A549 (cell line): ENCODE measurements at regions not wholly inside any gene's neighbourhood (a gene's known extent, or its start where the extent isn't known, plus 50 kb on each side); places are given as distances from the start of the nearest gene placed in this dataset.

Experiments
- ATAC-seq, 2 experiments: fragments of 200-7000 bp in 1 of 2; fragments of >200 bp in 1 of 2; cut with Nextera tagmentation in 1 of 2; cut with Tn5 transposase in 1 of 2; 3 replicates each; pipeline versions ENCODE4 v1.8.0 to v1.9.1; 2018 to 2020; ENCODE audit warnings: mild to moderate bottlenecking in 1 of 2, moderate library complexity in 1 of 2
- CTCF ChIA-PET: fragments of 300-600 bp; sonication (Branson Sonifier 250); formaldehyde crosslinking; extraction: SDS; loops from one replicate; lab custom pipeline; 2021; ENCODE audit warnings: antibody characterized with exemption, inconsistent platforms; lab: Yijun Ruan, JAX
- POLR2A ChIA-PET: fragments of 350-600 bp; formaldehyde crosslinking; extraction: SDS; loops from one replicate; lab custom pipeline; 2021; ENCODE audit warnings: antibody characterized with exemption, inconsistent platforms; lab: Yijun Ruan, JAX
- DNase-seq, 2 experiments: peaks; one replicate each; pipeline versions ENCODE4 v3.0.0 to v3.0.0-alpha.2; 2011 to 2016; ENCODE audit warnings: low read depth in 1 of 2, low spot score in 1 of 2
- FAIRE-seq: peaks from 2 replicates; lab custom pipeline; 2011; peaks lifted over from hg19 to GRCh38; lab: Jason Lieb, UNC
- H3K27ac ChIP-seq, 2 experiments: fragments of >200 bp; sonication (Bioruptor Twin); formaldehyde crosslinking; 3 replicates each; pipeline ENCODE4 v1.5.1; 2016 to 2017
- H3K4me1 ChIP-seq: fragments of >200 bp; sonication (Bioruptor Twin); formaldehyde crosslinking; 3 replicates; pipeline ENCODE4 v1.6.1; 2016
- H3K4me2 ChIP-seq: fragments of >200 bp; sonication (Bioruptor Twin); formaldehyde crosslinking; 3 replicates; pipeline ENCODE4 v1.6.1; 2016
- H3K4me3 ChIP-seq: fragments of >200 bp; sonication (Bioruptor Twin); formaldehyde crosslinking; 3 replicates; pipeline ENCODE4 v1.5.1; 2016
- H3K9me3 ChIP-seq: fragments of >200 bp; sonication (Bioruptor Twin); formaldehyde crosslinking; 3 replicates; pipeline ENCODE4 v1.6.1; 2016
- BHLHE40 ChIP-seq: IDR thresholded peaks from 2 replicates; pipeline ENCODE4 v1.6.1; 2012; ENCODE audit warnings: low read depth, low read length, inconsistent platforms
- CEBPB ChIP-seq, 2 experiments: fragments of >200 bp in 1 of 2; sonication (Bioruptor Twin) in 1 of 2; formaldehyde crosslinking in 1 of 2; IDR thresholded peaks; 2 replicates each; pipeline ENCODE4 v1.6.1; 2012 to 2016
- CHD4 ChIP-seq: fragments of 200-600 bp; sonication (generic); IDR thresholded peaks from 2 replicates; pipeline ENCODE4 v1.6.1; 2016; ENCODE audit warnings: antibody characterized with exemption, mild to moderate bottlenecking, borderline replicate concordance
- ESRRA ChIP-seq: fragments of 150-350 bp; IDR thresholded peaks from 2 replicates; pipeline ENCODE4 v1.6.1; 2014; ENCODE audit warnings: mild to moderate bottlenecking, low read length, borderline replicate concordance
- FOSB ChIP-seq: fragments of 250-450 bp; sonication (Bioruptor Pico); IDR thresholded peaks from 2 replicates; pipeline ENCODE4 v1.5.0; 2020; ENCODE audit warnings: mild to moderate bottlenecking, moderate library complexity
- FOSL2 ChIP-seq, 2 experiments: fragments of 450-650 bp in 1 of 2; fragments of >200 bp in 1 of 2; sonication (Bioruptor Twin) in 1 of 2; formaldehyde crosslinking; IDR thresholded peaks; 2 replicates each; pipeline versions ENCODE4 v1.5.0 to v1.6.1; 2016 to 2020; ENCODE audit warnings: mild to moderate bottlenecking in 1 of 2, moderate library complexity in 1 of 2
- HDAC2 ChIP-seq: fragments of 200-600 bp; sonication (generic); IDR thresholded peaks from 2 replicates; pipeline ENCODE4 v1.6.1; 2016
- HEYL ChIP-seq: fragments of 250-450 bp; sonication (Bioruptor Pico); IDR thresholded peaks from 2 replicates; pipeline ENCODE4 v1.8.0; 2021; ENCODE audit warnings: mild to moderate bottlenecking, moderate library complexity
- HOXA7 ChIP-seq: fragments of 250-450 bp; sonication (Bioruptor Pico); IDR thresholded peaks from 2 replicates; pipeline ENCODE4 v1.5.0; 2020; ENCODE audit warnings: mild to moderate bottlenecking, moderate library complexity
- HOXB13 ChIP-seq: fragments of 250-450 bp; sonication (Bioruptor Pico); IDR thresholded peaks from 2 replicates; pipeline ENCODE4 v1.5.0; 2020; ENCODE audit warnings: low read depth, mild to moderate bottlenecking, moderate library complexity
- JUNB ChIP-seq: fragments of >200 bp; sonication (Bioruptor Twin); formaldehyde crosslinking; IDR thresholded peaks from 2 replicates; pipeline ENCODE4 v1.6.1; 2016
- KDM5A ChIP-seq: fragments of 200-600 bp; sonication (generic); IDR thresholded peaks from 2 replicates; pipeline ENCODE4 v1.6.1; 2016; ENCODE audit warnings: antibody characterized with exemption, mild to moderate bottlenecking
- MAFK ChIP-seq: fragments of 450-650 bp; IDR thresholded peaks from 2 replicates; pipeline ENCODE4 v1.6.1; 2014; ENCODE audit not compliant: partially characterized antibody
- POLR2AphosphoS2 ChIP-seq: conservative IDR thresholded peaks from 2 replicates; pipeline ENCODE4 v1.6.1; 2012; ENCODE audit warnings: low read length, improper control_type of control experiment, inconsistent platforms
- RFX5 ChIP-seq: fragments of 450-650 bp; IDR thresholded peaks from 2 replicates; pipeline ENCODE4 v1.7.1; 2014; ENCODE audit warnings: antibody characterized with exemption, mild to moderate bottlenecking, moderate library complexity
- RNF2 ChIP-seq: fragments of 200-600 bp; sonication (generic); IDR thresholded peaks from 2 replicates; pipeline ENCODE4 v1.6.1; 2016; ENCODE audit warnings: low read depth, mild to moderate bottlenecking, antibody characterized with exemption, moderate library complexity, borderline replicate concordance
- SMC3 ChIP-seq: fragments of >200 bp; sonication (Bioruptor Twin); formaldehyde crosslinking; IDR thresholded peaks from 3 replicates; pipeline ENCODE4 v1.6.1; 2018; ENCODE audit warnings: inconsistent platforms
- SREBF2 ChIP-seq: fragments of 450-650 bp; IDR thresholded peaks from 2 replicates; pipeline ENCODE4 v1.6.1; 2014; ENCODE audit warnings: mild to moderate bottlenecking, moderate library complexity
- TFCP2L1 ChIP-seq: fragments of 250-450 bp; sonication (Bioruptor Pico); IDR thresholded peaks from 2 replicates; pipeline ENCODE4 v1.5.0; 2021; ENCODE audit warnings: mild to moderate bottlenecking
- TP53 ChIP-seq: fragments of 250-450 bp; sonication (Bioruptor Pico); IDR thresholded peaks from 2 replicates; pipeline ENCODE4 v1.5.0; 2021; ENCODE audit warnings: mild to moderate bottlenecking, moderate library complexity
- ZC3H11A ChIP-seq: fragments of 450-650 bp; IDR thresholded peaks from 2 replicates; pipeline ENCODE4 v1.6.1; 2014; ENCODE audit warnings: antibody characterized with exemption, mild to moderate bottlenecking
- ZNF302 ChIP-seq: fragments of 250-450 bp; sonication (Bioruptor Pico); IDR thresholded peaks from 2 replicates; pipeline ENCODE4 v1.9.0; 2021; ENCODE audit warnings: inconsistent platforms, mild to moderate bottlenecking, moderate library complexity
- WGBS: methylation state at CpG from one replicate; pipeline ENCODE4 v1.1.6; 2017; ENCODE audit errors: missing lambda C conversion rate; 5-methylcytosine and 5-hydroxymethylcytosine counted together
- TF ChIP-seq, protein P1 (sequence below): fragments of 250-450 bp; sonication (Bioruptor Pico); IDR thresholded peaks from 2 replicates; pipeline ENCODE4 v1.5.0; 2020; ENCODE audit warnings: low read depth, mild to moderate bottlenecking, moderate library complexity
- TF ChIP-seq, protein P2 (sequence below): fragments of 150-350 bp; IDR thresholded peaks from 2 replicates; pipeline ENCODE4 v1.6.1; 2014; ENCODE audit warnings: low read depth, mild to moderate bottlenecking, low read length
- TF ChIP-seq, protein P3 (sequence below): fragments of 200-600 bp; sonication (generic); IDR thresholded peaks from 2 replicates; pipeline ENCODE4 v1.6.1; 2016; ENCODE audit warnings: antibody characterized with exemption, mild to moderate bottlenecking, moderate library complexity
- TF ChIP-seq, protein P4 (sequence below): IDR thresholded peaks from 2 replicates; pipeline ENCODE4 v1.6.1; 2012; ENCODE audit warnings: low read depth, borderline replicate concordance
- TF ChIP-seq, protein P5 (sequence below): fragments of >200 bp; sonication (Bioruptor Twin); formaldehyde crosslinking; IDR thresholded peaks from 2 replicates; pipeline ENCODE4 v1.6.1; 2016
- TF ChIP-seq, protein P6 (sequence below): fragments of 450-650 bp; IDR thresholded peaks from 2 replicates; pipeline ENCODE4 v1.6.1; 2014; ENCODE audit warnings: antibody characterized with exemption

DNA sequence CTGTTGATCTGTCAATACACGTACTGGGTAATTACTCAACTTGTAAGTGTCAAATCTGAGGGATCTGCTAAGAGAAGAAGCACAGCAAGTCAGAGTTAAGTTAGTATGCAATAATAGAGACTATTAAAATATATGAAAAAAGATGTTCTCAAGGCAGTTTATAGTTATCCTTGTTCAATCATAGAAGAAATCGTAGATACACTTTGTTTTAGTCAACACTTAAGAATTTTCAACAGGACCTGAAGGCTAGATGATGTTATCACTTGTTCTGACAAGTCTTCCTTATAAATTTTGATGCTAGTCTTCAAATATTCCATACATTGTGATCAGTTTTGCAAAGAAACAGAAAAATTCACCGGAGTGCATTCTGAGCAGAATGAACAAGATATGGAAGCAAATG is 91.1 kb upstream of the KCNQ5 start:
- FAIRE-seq (no peak), ATAC-seq (no peak), DNase-seq (no peak)
- Histone ChIP-seq H3K27ac (no peak overlapping the region), H3K4me1 (peaks cover 10% of the 10 kb centered on the region; the same call in 1 of the 3 replicates), H3K4me3 (no peak overlapping the region), H3K9me3 (no peaks in the 10 kb centered on the region), H3K4me2 (no peak overlapping the region)
- POLR2A ChIA-PET, result no interaction called here
- 53% methylated on average over 3 of the region's 3 CpGs for WGBS
- CTCF ChIA-PET, result no interaction called here
- no peak for TF ChIP-seq SREBF2
- TF ChIP-seq, protein P1, sequence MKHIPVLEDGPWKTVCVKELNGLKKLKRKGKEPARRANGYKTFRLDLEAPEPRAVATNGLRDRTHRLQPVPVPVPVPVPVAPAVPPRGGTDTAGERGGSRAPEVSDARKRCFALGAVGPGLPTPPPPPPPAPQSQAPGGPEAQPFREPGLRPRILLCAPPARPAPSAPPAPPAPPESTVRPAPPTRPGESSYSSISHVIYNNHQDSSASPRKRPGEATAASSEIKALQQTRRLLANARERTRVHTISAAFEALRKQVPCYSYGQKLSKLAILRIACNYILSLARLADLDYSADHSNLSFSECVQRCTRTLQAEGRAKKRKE, result no peak
- TF ChIP-seq HOXA7 (CRISPR knock-in tag), result no peak
- TF ChIP-seq TP53 (CRISPR knock-in tag), result no peak
- TF ChIP-seq ZNF302 (CRISPR knock-in tag), result no peak

DNA sequence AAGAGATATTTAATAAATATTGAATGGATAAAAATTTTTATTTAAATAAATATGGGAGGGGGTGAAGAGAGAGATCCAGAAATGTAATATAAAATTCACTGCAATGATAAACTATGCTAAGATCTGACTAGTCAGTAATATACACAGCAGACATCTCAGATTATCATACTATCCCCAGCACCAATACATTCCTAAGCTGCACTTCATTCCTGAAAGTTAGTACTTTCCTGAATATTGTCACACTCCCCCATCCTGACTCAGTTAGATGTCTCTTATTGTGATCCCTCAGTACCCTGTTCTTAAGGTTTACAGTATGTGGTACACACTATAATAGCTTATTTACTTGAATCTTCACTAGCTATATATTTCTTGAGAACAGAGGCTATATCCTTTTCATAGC is 88.3 kb upstream of the KCNQ5 start:
- ChIA-PET CTCF (no interaction called here), POLR2A (no interaction called here)
- no peak overlapping the region for H3K27ac ChIP-seq
- ATAC-seq (no peak), FAIRE-seq (no peak), DNase-seq (no peak)
- peak overlapping the region; percentile 30; the same call in 2 of the 3 replicates for H3K4me2 ChIP-seq
- H3K9me3 ChIP-seq, result no peaks in the 10 kb centered on the region
- no peak overlapping the region for H3K4me3 ChIP-seq
- peaks cover 10% of the 10 kb centered on the region; the same call in 1 of the 3 replicates for H3K4me1 ChIP-seq
- no peak for TF ChIP-seq SMC3
- no peak for TF ChIP-seq TFCP2L1 (CRISPR knock-in tag)
- TF ChIP-seq, protein P2, sequence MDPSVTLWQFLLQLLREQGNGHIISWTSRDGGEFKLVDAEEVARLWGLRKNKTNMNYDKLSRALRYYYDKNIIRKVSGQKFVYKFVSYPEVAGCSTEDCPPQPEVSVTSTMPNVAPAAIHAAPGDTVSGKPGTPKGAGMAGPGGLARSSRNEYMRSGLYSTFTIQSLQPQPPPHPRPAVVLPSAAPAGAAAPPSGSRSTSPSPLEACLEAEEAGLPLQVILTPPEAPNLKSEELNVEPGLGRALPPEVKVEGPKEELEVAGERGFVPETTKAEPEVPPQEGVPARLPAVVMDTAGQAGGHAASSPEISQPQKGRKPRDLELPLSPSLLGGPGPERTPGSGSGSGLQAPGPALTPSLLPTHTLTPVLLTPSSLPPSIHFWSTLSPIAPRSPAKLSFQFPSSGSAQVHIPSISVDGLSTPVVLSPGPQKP, result no peak
- TF ChIP-seq HDAC2, result no peak
- TF ChIP-seq FOSL2 (IDR thresholded peaks at IDR 0.05), result no peak
- TF ChIP-seq FOSL2 (CRISPR knock-in tag; IDR thresholded peaks at IDR 0.05), result no peak
- no peak for TF ChIP-seq POLR2AphosphoS2
- TF ChIP-seq HOXB13 (CRISPR knock-in tag), result no peak
- no peak for TF ChIP-seq MAFK
- TF ChIP-seq, protein P3, sequence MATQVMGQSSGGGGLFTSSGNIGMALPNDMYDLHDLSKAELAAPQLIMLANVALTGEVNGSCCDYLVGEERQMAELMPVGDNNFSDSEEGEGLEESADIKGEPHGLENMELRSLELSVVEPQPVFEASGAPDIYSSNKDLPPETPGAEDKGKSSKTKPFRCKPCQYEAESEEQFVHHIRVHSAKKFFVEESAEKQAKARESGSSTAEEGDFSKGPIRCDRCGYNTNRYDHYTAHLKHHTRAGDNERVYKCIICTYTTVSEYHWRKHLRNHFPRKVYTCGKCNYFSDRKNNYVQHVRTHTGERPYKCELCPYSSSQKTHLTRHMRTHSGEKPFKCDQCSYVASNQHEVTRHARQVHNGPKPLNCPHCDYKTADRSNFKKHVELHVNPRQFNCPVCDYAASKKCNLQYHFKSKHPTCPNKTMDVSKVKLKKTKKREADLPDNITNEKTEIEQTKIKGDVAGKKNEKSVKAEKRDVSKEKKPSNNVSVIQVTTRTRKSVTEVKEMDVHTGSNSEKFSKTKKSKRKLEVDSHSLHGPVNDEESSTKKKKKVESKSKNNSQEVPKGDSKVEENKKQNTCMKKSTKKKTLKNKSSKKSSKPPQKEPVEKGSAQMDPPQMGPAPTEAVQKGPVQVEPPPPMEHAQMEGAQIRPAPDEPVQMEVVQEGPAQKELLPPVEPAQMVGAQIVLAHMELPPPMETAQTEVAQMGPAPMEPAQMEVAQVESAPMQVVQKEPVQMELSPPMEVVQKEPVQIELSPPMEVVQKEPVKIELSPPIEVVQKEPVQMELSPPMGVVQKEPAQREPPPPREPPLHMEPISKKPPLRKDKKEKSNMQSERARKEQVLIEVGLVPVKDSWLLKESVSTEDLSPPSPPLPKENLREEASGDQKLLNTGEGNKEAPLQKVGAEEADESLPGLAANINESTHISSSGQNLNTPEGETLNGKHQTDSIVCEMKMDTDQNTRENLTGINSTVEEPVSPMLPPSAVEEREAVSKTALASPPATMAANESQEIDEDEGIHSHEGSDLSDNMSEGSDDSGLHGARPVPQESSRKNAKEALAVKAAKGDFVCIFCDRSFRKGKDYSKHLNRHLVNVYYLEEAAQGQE, result no peak
- no peak for TF ChIP-seq HEYL

DNA sequence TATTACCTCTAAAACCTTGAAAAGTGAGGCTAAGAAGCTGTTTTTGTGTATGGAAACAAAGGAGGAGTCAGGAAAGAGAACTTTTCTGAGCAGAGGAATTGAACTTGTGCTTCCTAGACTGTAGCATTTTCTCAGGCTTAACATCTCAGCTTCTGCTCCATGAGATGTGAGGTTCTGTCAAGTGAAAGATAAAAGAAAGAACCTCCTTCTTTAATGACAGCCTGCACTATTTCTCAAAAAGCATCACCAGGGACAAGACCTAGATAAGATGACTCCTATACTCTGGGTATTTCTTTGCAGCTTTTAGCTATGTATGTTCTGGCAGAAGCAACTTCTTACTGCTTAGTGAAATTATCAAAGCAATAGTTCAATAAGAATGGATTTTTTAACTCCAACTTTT is 87.6 kb upstream of the KCNQ5 start:
- no peak for FAIRE-seq
- ChIA-PET POLR2A (no interaction called here), CTCF (no interaction called here)
- no peak for TF ChIP-seq FOSL2 (IDR thresholded peaks at IDR 0.05)
- no peak for TF ChIP-seq FOSL2 (CRISPR knock-in tag; IDR thresholded peaks at IDR 0.05)
- TF ChIP-seq, protein P4, sequence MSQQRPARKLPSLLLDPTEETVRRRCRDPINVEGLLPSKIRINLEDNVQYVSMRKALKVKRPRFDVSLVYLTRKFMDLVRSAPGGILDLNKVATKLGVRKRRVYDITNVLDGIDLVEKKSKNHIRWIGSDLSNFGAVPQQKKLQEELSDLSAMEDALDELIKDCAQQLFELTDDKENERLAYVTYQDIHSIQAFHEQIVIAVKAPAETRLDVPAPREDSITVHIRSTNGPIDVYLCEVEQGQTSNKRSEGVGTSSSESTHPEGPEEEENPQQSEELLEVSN, result no peak
- no peak for TF ChIP-seq ZC3H11A
- no peak for TF ChIP-seq CHD4
- no peak for TF ChIP-seq JUNB
- TF ChIP-seq, protein P5, sequence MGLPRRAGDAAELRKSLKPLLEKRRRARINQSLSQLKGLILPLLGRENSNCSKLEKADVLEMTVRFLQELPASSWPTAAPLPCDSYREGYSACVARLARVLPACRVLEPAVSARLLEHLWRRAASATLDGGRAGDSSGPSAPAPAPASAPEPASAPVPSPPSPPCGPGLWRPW, result no peak
- TF ChIP-seq BHLHE40, result no peak
- no peak for TF ChIP-seq HOXA7 (CRISPR knock-in tag)
- TF ChIP-seq ESRRA, result no peak
- TF ChIP-seq, protein P6, sequence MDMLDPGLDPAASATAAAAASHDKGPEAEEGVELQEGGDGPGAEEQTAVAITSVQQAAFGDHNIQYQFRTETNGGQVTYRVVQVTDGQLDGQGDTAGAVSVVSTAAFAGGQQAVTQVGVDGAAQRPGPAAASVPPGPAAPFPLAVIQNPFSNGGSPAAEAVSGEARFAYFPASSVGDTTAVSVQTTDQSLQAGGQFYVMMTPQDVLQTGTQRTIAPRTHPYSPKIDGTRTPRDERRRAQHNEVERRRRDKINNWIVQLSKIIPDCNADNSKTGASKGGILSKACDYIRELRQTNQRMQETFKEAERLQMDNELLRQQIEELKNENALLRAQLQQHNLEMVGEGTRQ, result no peak
- no peak for TF ChIP-seq RNF2
- TF ChIP-seq CEBPB (IDR thresholded peaks at IDR 0.05), result no peak
- no peak for TF ChIP-seq KDM5A
- no peak for TF ChIP-seq FOSB (CRISPR knock-in tag)
- TF ChIP-seq, protein P1, result no peak
- no peak for TF ChIP-seq SREBF2
- no peak for TF ChIP-seq RFX5
- no peak for TF ChIP-seq HEYL

More for the DNA sequence above, 87.6 kb upstream of the KCNQ5 start:
- Histone ChIP-seq H3K27ac (no peak overlapping the region), H3K4me3 (no peak overlapping the region), H3K4me2 (0 out of 3 replicates have a peak overlapping the region, but pooled peaks have one; percentile 30), H3K4me1 (peaks cover 10% of the 10 kb centered on the region; the same call in 1 of the 3 replicates), H3K9me3 (no peaks in the 10 kb centered on the region)
- DNase-seq (no peak), ATAC-seq (no peak)
